Astrocyte of the spinal cord (primary cell): ENCODE measurements at regions not wholly inside any gene's neighbourhood (a gene's known extent, or its start where the extent isn't known, plus 50 kb on each side); places are given as distances from the start of the nearest gene placed in this dataset.

Experiments used
- DNase-seq: peaks from one replicate; pipeline ENCODE4 v3.0.0; 2011; ENCODE audit warnings: low read depth, low spot score
- H3K4me3 ChIP-seq: 2 replicates; pipeline ENCODE4 v1.5.1; 2011; ENCODE audit warnings: low read depth, mild to moderate bottlenecking, low read length, moderate library complexity
- CTCF ChIP-seq: IDR thresholded peaks from 2 replicates; pipeline ENCODE4 v1.5.1; 2012; ENCODE audit warnings: low read depth, mild to moderate bottlenecking, low read length, inconsistent platforms
- in situ Hi-C: cut with HindIII; loops from 2 replicates; pipeline ENCODE4 v1.10.0; 2017; ENCODE audit warnings: low sequenced_read_pairs

- no peak for DNase-seq
- in situ Hi-C loops, result no loop called here
- H3K4me3 ChIP-seq, result no peak overlapping the region
- TF ChIP-seq CTCF, result no peak
Measured at GRCh38 chr9:8252445-8252844, 452.9 kb upstream of the DMAC1 start.

GRCh38 chr9:8251566-8251965, 452.0 kb upstream of the DMAC1 start:
- no peak for TF ChIP-seq CTCF
- in situ Hi-C loops, result no loop called here
- no peak for DNase-seq
- H3K4me3 ChIP-seq, result no peak overlapping the region

- in situ Hi-C loops, result no loop called here
- no peak for TF ChIP-seq CTCF
- no peak overlapping the region for H3K4me3 ChIP-seq
- DNase-seq, result no peak
Measured at GRCh38 chr9:8244505-8245092, 445.0 kb upstream of the DMAC1 start.

GRCh38 chr9:8241201-8241600, 441.6 kb upstream of the DMAC1 start:
- in situ Hi-C loops, result no loop called here
- DNase-seq, result no peak
- no peak for TF ChIP-seq CTCF
- H3K4me3 ChIP-seq, result no peak overlapping the region

GRCh38 chr9:8237096-8237495, 437.5 kb upstream of the DMAC1 start:
- no peak overlapping the region for H3K4me3 ChIP-seq
- no peak for TF ChIP-seq CTCF
- in situ Hi-C loops, result no loop called here
- DNase-seq, result no peak

GRCh38 chr9:8235489-8235888, 435.9 kb upstream of the DMAC1 start:
- no peak for TF ChIP-seq CTCF
- no peak overlapping the region for H3K4me3 ChIP-seq
- no peak for DNase-seq
- in situ Hi-C loops, result no loop called here

- DNase-seq, result no peak
- no peak overlapping the region for H3K4me3 ChIP-seq
- in situ Hi-C loops, result no loop called here
- no peak for TF ChIP-seq CTCF
Measured at GRCh38 chr9:8234316-8234715, 434.7 kb upstream of the DMAC1 start.
